T-helper 2 cell treated with Interferon-gamma antibody and Interleukin-4, amounts not matched to agents 100 ng/mL and 5 ng/mL, for 36 hours (primary cell): ENCODE measurements at regions not wholly inside any gene's neighbourhood (a gene's known extent, or its start where the extent isn't known, plus 50 kb on each side); places are given as distances from the start of the nearest gene placed in this dataset.

Experiments used
- intact Hi-C: fragments of 100-400 bp; cut with micrococcal nuclease; formaldehyde crosslinking; loops from one replicate; pipeline ENCODE4 v1.15.1; 2023

DNA sequence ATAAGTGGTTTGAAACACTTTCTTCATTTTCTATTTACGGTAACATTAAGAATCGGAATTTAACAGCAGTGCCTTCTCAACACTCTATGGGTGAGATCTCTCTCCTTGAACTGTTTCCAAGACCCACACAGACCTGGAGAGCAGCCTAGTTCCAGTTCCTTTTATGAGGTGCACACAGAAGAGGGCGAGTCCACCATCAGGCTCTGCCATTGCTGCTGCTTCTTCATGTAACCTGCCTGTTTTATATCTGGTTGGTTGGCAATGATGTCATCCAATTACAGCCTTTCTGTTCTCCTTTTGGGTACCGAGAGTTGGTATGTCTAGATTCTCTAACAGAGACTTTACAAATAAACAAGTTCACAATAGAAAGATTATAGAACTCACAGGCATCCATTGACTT, 225.7 kb downstream of the UTP18 start:
- intact Hi-C loops: no loop called here

DNA sequence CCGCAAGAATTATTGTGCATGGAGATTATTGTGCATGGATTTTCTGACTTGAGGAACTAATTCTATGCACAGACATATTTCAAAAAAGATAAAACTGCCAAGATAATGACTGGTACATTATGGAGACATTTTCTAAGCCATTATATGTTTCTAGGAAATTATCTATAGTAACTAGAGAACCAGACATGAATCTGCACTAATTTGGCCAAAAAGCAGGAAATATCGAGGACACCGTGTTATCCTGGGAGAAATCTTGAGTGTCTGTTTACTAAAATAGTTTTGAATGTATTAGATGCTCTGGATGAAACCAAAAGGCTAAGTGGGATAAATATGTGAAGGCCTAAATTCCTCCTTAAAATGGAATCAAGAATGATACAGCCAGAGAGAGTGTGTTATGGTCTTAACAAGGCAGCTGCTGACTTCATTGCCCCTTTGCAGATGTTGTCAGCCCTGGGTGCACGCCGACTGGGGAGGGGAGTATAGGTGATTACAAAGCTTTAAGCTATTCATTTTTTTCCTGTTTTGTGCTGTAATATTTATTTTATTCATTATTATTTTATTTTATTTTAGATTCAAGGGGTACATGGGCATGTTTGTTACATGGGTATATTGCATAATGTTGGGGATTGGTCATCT, 226.7 kb downstream of the UTP18 start:
- intact Hi-C loops: no loop called here

- intact Hi-C loops: no loop called here
These were observed 227.6 kb downstream of the UTP18 start for GRCh38 chr17:51487947-51488346.

GRCh38 chr17:51491416-51491815, 231.1 kb downstream of the UTP18 start:
- intact Hi-C loops: no loop called here

DNA sequence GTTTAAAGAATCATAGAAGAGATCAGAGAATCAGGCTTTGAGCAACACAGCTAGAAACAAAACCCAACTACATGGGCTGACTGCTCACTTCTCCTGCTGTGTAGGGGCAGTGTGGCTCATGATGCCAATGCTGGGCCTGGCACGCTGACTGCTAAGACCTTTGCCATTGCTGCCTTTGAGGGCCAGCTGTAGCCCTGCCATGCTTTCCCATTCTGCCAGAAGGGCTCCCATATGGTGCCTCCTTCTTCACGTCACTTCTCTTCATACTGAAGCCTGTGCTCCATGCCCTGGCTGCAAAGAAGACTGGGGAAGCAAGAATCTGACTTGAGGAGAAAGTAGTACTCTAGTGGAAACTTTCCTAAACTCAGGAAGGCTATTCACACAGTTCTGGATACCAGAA, 232.9 kb downstream of the UTP18 start:
- intact Hi-C loops: no loop called here

DNA sequence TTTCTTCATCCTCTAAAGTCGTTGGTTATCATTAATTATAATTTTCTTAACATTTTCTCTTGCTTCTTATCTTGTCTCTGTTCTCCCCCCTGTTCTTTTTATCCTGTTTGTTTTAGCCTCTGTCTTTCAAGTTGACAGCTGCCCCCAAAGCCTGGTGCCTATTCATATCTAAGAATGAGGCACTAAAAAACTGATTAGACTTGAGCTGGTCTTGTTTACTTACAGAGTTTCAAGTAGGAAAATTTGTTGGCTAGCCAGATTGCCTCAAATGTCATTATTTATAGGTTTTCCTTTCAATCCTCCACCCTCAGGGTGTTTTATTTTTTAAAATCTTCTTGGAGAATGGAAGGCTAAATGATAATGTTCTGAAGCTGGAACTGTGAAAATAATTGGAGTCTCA, 236.0 kb downstream of the UTP18 start:
- intact Hi-C loops: no loop called here

DNA sequence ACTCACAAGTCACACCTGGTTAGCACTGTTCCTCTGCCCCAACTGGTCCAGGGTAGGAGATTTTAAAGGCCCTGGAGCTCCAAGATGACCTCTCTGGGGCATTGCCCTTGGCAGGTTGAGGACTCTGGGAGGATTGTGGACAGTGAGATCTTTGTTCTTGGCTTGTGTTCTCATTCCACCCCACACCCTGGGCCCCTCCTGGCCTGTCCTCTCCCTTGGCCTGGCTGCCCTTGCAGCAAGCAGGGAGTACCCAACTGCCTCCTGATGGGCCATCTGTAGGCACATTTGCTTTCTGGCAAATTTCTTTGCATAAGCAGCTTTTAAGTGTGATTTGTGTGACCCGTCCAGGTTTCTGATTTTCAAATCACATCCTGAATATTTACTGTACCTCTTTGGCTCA, 239.6 kb downstream of the UTP18 start:
- intact Hi-C loops: no loop called here

DNA sequence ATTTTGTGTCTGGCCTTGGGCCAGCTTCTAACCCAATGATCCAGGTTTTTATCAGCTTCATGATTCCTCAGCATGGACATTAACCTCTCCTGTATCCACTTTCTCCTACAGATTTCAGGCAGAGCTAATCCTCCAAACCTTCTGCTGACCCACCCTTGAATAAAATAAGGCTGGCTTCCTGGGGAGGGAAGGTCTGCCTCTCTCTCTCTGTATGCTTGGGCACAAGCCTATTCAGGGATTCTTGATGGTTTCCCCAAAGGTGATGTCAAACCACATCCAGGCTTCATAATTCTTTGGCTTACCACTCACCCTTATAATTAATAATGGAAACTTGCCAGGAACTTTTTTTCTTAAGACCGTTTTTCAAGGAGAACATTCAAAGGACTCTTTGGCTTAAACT, 240.1 kb downstream of the UTP18 start:
- intact Hi-C loops: no loop called here

DNA sequence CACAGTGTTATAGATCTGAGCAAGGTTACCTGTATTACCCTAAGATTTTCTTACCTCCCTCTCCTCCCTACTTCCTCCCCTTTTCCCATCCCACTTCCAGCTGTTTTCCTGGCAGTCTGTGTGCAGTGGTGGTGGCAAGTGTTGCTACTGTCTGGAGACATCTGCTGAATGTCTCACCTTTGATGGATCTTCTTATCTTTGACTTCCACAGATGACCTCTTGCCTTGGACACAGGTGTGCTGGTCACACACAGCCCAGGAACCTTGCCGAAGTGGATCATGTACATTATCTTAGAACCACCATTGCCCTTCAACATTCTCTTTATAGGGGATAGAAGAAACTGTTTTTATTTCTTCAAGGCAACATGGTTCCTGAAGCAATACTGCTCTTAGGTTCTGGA, 245.1 kb downstream of the UTP18 start:
- intact Hi-C loops: no loop called here

DNA sequence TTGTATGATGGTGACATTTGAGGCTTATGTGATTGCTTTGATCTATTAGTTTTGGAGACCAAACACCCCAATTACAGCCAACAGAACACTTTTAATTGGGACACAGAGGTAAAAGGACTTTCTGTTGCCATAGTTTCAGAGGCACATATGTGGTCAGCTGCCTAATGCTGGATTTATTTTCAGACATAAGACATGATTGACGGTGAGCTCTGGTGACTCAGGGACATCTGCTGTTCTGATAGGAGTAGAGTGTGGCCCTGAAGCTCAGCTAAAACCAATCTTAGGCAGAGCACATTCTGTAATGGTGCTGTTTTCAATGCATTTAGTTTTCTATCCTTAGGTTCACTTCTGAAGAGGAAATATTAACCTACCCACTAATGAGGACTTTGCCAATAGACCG, 247.1 kb downstream of the UTP18 start:
- intact Hi-C loops: no loop called here

- intact Hi-C loops: no loop called here
These were observed 247.7 kb downstream of the UTP18 start for GRCh38 chr17:51508048-51508447.

DNA sequence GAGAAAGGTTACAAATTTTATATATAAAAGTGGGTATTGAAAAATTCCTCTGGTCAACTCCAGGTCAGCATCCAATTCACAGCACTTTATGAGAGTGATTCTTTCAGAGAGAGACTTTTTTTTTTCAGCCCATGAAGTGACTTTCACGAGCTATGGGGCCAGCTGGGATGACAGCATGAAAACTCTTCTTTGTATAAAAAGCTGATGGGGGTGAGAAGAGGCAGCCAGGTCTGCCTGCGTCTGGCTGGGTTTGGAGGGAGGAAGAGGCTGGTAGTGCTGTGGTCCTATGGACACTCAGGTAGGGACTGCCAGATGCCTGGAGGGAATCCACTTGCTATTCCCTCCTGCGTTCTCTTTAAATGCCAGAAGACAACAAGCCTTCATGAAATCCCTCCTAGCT, 250.6 kb downstream of the UTP18 start:
- intact Hi-C loops: no loop called here

- intact Hi-C loops: no loop called here
These were observed 252.0 kb downstream of the UTP18 start for GRCh38 chr17:51512220-51512907.

DNA sequence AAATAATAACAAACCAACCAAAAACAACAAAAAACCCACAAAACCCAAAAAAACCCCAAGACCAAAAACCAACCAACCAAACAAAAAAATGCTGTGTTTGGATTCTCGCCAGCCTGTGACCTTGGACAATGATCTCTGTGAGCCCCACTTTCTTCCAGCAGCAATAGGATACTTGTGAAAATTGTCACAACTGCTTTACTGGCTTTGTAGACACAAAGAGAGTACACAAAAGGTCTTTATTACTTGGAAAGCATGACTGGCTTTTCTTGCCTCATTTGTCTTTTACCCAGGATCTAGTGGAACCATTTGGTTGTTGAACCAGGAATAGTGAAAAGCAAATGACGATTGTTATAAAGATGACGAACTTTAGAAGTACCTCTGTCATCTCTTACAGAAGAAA, 256.6 kb downstream of the UTP18 start:
- intact Hi-C loops: no loop called here

- intact Hi-C loops: no loop called here
These were observed 264.2 kb downstream of the UTP18 start for GRCh38 chr17:51524524-51524923.

DNA sequence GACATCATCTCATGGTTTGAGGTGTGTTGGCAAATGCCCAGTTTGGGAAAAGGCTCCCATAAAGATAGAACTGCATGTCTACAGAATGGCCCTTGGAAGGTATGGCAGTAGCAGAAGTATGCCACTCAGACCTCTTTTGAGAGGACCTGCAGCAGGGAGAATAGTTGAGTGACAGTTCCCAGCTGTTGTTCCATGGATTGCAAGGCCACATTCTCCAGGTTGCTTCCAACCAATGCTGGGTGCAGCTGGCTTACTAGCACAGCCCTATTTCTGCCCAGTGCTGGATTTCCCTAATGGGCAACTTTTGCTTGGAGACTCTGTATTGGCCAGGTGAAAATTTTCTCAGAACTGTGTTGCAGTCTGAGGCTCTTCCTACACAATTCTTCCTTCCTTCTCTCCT, 266.2 kb downstream of the UTP18 start:
- intact Hi-C loops: no loop called here

DNA sequence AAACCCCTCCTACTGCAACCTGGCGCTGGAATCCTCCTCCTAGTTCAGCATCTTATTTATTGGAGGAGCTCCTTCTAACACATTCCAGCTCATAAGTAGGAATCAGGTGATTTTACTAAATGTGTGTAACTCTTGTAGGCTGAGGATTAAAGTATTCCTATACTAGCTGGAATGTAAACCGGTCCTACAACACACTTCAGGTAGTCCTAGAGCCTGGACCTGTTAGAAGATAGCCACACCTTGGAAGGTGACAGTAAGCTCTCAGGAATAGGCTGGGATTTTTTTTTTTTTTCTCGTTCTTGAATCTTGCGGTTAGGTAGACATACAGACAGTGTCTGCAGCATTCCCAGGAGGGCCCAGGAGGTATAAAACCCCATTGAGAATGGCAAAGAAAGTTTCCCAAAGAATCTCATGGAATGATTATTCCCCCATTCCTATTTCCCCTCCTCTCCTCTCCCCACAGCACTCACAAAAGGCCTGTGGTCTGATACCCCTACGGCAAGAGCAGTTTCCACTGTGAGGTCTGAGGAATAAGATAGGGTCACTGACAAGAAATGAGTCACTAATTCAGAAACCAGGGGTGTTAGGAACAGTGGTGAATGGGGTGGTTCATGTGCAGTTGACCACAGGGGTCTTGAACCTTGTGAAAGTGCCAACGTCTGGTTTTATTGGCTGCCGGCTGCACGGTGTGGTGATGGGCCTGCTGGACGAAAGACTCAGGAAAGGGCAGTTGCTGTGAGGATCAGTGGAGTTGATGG, 267.1 kb downstream of the UTP18 start:
- intact Hi-C loops: no loop called here

- intact Hi-C loops: no loop called here
These were observed 267.8 kb downstream of the UTP18 start for GRCh38 chr17:51528111-51528510.

GRCh38 chr17:51533219-51533618, 272.9 kb downstream of the UTP18 start:
- intact Hi-C loops: loop anchor here (10.0 kb wide), 1 partner anchor 208 kb away; no protein-coding TSS in a partner anchor

DNA sequence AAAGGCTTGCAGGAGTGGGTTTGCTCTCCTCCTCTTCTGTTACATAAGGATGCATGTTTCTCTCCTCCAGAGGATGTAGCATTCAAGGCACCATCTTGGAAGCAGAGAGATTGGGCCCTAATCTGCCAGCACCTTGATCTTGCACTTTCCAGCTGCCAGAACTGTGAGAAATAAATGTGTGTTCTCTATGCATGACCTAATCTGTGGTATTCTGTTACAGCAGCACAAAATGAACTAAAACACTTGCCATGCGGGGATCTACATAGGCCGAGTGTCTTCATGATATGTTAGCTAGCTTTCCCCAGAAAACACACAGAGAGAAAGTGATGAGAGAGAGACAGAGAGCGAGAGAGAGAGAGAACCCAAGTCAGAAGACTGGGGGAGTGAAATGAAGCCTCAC, 273.5 kb downstream of the UTP18 start:
- intact Hi-C loops: loop anchor here (2.0 to 10.0 kb wide), 2 partner anchors 163 to 209 kb away; no protein-coding TSS in a partner anchor

GRCh38 chr17:51536627-51537026, 276.3 kb downstream of the UTP18 start:
- intact Hi-C loops: loop anchor here (10.0 kb wide), 1 partner anchor 212 kb away; no protein-coding TSS in a partner anchor

- intact Hi-C loops: loop anchor here (10.0 kb wide), 1 partner anchor 213 kb away; no protein-coding TSS in a partner anchor
These were observed 277.7 kb downstream of the UTP18 start for GRCh38 chr17:51537996-51538550.
